ENCODE measurements at regions not wholly inside any gene's neighbourhood (a gene's known extent, or its start where the extent isn't known, plus 50 kb on each side); places are given as distances from the start of the nearest gene placed in this dataset.

DNA sequence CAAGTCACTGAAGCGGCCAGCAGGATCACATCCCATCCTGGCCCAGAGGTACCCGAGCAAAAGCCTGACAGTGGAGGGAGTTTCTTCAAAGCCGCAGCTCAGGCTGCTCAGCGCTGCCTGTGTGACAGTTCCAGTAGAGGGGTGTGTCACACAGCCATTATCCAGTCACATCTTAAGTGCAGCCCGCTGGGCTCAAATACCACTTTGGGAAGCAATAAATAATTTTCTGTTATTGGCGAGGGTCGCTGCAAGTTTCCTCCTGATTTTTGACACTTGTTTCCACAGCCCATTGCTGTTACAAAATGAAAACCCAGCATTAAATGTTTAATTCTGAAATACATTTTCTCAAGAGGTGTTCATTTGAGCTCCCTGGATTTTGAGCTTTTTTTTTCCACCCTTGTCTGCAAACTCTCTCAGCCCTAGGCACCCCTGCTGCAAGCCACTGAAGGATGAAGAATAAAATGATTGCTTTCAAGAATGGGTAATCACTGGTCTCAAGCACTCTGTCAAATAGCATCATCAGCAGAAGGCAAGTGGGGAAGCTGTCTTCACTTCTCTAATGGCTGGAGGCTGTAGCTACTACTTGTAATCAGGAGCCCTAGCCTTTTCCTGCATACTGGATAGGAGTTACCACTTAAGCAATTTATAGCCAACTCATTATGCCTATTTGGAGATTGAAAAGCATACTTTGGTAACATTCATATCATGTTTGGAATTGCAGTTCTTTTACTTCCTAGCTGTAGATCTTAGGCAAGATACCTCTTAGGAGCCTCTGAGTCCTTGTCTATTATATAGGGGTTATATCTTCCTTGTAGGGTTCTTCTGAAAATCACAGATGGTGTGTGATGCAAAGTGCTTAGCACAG, 373.7 kb downstream of the METTL15 start:
- TF ChIP-seq EGR1 (IDR thresholded peaks at IDR 0.05; ENCODE audit: low read depth) (no peak), EZH2 (IDR thresholded peaks at IDR 0.05) (no peak), RAD21 (IDR thresholded peaks at IDR 0.05; ENCODE audit: low read depth) (no peak), SIN3A (IDR thresholded peaks at IDR 0.05; ENCODE audit: low read depth) (no peak), YY1 (IDR thresholded peaks at IDR 0.05; ENCODE audit: extremely low read depth, insufficient replicate concordance, low read depth, low read length) (no peak), EZH2phosphoT487 (IDR thresholded peaks at IDR 0.05; ENCODE audit: borderline replicate concordance) (no peak)
- TF ChIP-seq, protein P1, sequence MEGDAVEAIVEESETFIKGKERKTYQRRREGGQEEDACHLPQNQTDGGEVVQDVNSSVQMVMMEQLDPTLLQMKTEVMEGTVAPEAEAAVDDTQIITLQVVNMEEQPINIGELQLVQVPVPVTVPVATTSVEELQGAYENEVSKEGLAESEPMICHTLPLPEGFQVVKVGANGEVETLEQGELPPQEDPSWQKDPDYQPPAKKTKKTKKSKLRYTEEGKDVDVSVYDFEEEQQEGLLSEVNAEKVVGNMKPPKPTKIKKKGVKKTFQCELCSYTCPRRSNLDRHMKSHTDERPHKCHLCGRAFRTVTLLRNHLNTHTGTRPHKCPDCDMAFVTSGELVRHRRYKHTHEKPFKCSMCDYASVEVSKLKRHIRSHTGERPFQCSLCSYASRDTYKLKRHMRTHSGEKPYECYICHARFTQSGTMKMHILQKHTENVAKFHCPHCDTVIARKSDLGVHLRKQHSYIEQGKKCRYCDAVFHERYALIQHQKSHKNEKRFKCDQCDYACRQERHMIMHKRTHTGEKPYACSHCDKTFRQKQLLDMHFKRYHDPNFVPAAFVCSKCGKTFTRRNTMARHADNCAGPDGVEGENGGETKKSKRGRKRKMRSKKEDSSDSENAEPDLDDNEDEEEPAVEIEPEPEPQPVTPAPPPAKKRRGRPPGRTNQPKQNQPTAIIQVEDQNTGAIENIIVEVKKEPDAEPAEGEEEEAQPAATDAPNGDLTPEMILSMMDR (IDR thresholded peaks at IDR 0.05 in 2 of 3, conservative IDR thresholded peaks at IDR 0.05 in 1 of 3; ENCODE audit: borderline replicate concordance in 1 of 3, insufficient read depth in 1 of 3, low read depth in 2 of 3, low read length in 2 of 3) = no peak
- TF ChIP-seq, protein P2, sequence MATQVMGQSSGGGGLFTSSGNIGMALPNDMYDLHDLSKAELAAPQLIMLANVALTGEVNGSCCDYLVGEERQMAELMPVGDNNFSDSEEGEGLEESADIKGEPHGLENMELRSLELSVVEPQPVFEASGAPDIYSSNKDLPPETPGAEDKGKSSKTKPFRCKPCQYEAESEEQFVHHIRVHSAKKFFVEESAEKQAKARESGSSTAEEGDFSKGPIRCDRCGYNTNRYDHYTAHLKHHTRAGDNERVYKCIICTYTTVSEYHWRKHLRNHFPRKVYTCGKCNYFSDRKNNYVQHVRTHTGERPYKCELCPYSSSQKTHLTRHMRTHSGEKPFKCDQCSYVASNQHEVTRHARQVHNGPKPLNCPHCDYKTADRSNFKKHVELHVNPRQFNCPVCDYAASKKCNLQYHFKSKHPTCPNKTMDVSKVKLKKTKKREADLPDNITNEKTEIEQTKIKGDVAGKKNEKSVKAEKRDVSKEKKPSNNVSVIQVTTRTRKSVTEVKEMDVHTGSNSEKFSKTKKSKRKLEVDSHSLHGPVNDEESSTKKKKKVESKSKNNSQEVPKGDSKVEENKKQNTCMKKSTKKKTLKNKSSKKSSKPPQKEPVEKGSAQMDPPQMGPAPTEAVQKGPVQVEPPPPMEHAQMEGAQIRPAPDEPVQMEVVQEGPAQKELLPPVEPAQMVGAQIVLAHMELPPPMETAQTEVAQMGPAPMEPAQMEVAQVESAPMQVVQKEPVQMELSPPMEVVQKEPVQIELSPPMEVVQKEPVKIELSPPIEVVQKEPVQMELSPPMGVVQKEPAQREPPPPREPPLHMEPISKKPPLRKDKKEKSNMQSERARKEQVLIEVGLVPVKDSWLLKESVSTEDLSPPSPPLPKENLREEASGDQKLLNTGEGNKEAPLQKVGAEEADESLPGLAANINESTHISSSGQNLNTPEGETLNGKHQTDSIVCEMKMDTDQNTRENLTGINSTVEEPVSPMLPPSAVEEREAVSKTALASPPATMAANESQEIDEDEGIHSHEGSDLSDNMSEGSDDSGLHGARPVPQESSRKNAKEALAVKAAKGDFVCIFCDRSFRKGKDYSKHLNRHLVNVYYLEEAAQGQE (IDR thresholded peaks at IDR 0.05; ENCODE audit: low read depth) = no peak
